Lower leg skin (tissue), 3 donors: ENCODE measurements at regions not wholly inside any gene's neighbourhood (a gene's known extent, or its start where the extent isn't known, plus 50 kb on each side); places are given as distances from the start of the nearest gene placed in this dataset.

ENCODE experiments used
- CTCF ChIP-seq, 3 donors: fragments of 450-650 bp; IDR thresholded peaks; one replicate each; pipeline ENCODE4 v1.5.1; 2016; ENCODE audit warnings: antibody characterized with exemption in 3 of 3, mild to moderate bottlenecking in 3 of 3, moderate library complexity in 2 of 3
- POLR2A ChIP-seq, 2 donors: fragments of 450-650 bp; IDR thresholded peaks; one replicate each; pipeline ENCODE4 v1.6.1; 2016 to 2017; ENCODE audit warnings: antibody characterized with exemption in 2 of 2, mild to moderate bottlenecking in 1 of 2, moderate library complexity in 1 of 2

DNA sequence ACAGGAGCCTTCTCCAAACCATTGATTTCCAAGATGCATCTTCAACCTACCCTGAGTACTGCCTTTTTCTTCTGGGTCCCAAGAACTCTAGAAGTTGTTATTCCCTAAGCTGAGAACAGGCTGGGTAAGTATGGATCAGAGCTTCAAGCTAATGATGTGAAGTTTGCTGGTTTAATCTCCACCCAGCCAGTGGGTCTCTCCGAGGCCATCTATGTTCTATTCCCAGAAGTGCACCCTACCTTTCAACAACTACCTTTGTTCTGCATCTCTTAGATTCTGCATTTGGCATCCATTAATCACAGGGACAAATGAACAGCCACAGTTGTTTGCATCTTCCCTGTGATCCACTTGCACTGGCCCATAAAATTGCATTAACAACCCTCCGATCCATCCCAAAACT is 246.2 kb downstream of the HIVEP2 start:
- no peak for TF ChIP-seq CTCF (IDR thresholded peaks at IDR 0.05)
- TF ChIP-seq POLR2A (IDR thresholded peaks at IDR 0.05), result no peak
